Naive thymus-derived CD8-positive, alpha-beta T cell (primary cell): ENCODE measurements at regions not wholly inside any gene's neighbourhood (a gene's known extent, or its start where the extent isn't known, plus 50 kb on each side); places are given as distances from the start of the nearest gene placed in this dataset.
"Not testable (repeated sequence)": the region's sequence is repeated elsewhere in the genome, so short reads cannot be mapped to it uniquely, and the experiment has no call there.

Experiments used
- ATAC-seq, 2 donors: fragments of 150-1000 bp; cut with Tn5 transposase in 1 of 2; sonication (Bioruptor Pico), chemical (Tn5 transposase) in 1 of 2; 1 replicate in 1 of 2; 2 replicates in 1 of 2; pipeline ENCODE4 v1.10.0; 2021; ENCODE audit warnings: mild to moderate bottlenecking in 2 of 2, moderate library complexity in 2 of 2
- POLR2A ChIA-PET: fragments of 350-600 bp; sonication (Branson Sonifier 250); formaldehyde crosslinking; loops from one replicate; lab custom pipeline; 2021; ENCODE audit warnings: antibody characterized with exemption; lab: Charles Lee
- DNase-seq, 10 donors: peaks; one replicate each; pipeline versions ENCODE4 v3.0.0 to v3.0.0-alpha.2; 2020 to 2022
- H3K27ac Mint-ChIP-seq, 10 donors: one replicate each; pipeline ENCODE4 v1.8.0; 2020 to 2022; ENCODE audit warnings: mild to moderate bottlenecking in 10 of 10, mixed read lengths in 10 of 10, moderate library complexity in 4 of 10, inconsistent platforms in 1 of 10
- H3K27me3 Mint-ChIP-seq, 5 donors: one replicate each; pipeline ENCODE4 v1.8.0; 2021 to 2022; ENCODE audit warnings: mixed read lengths in 5 of 5
- H3K36me3 Mint-ChIP-seq, 3 donors: one replicate each; pipeline ENCODE4 v1.8.0; 2020 to 2022; ENCODE audit warnings: mixed read lengths in 3 of 3, mild to moderate bottlenecking in 2 of 3, inconsistent platforms in 1 of 3
- H3K4me1 Mint-ChIP-seq, 4 donors: one replicate each; pipeline ENCODE4 v1.8.0; 2021 to 2022; ENCODE audit warnings: mixed read lengths in 4 of 4
- H3K4me3 Mint-ChIP-seq, 10 donors: one replicate each; pipeline ENCODE4 v1.8.0; 2020 to 2022; ENCODE audit warnings: mild to moderate bottlenecking in 10 of 10, mixed read lengths in 10 of 10, moderate library complexity in 6 of 10, inconsistent platforms in 1 of 10
- H3K9me3 Mint-ChIP-seq, 9 donors: one replicate each; pipeline ENCODE4 v1.8.0; 2020 to 2022; ENCODE audit warnings: mixed read lengths in 9 of 9, mild to moderate bottlenecking in 3 of 9, inconsistent platforms in 1 of 9, moderate library complexity in 1 of 9

DNA sequence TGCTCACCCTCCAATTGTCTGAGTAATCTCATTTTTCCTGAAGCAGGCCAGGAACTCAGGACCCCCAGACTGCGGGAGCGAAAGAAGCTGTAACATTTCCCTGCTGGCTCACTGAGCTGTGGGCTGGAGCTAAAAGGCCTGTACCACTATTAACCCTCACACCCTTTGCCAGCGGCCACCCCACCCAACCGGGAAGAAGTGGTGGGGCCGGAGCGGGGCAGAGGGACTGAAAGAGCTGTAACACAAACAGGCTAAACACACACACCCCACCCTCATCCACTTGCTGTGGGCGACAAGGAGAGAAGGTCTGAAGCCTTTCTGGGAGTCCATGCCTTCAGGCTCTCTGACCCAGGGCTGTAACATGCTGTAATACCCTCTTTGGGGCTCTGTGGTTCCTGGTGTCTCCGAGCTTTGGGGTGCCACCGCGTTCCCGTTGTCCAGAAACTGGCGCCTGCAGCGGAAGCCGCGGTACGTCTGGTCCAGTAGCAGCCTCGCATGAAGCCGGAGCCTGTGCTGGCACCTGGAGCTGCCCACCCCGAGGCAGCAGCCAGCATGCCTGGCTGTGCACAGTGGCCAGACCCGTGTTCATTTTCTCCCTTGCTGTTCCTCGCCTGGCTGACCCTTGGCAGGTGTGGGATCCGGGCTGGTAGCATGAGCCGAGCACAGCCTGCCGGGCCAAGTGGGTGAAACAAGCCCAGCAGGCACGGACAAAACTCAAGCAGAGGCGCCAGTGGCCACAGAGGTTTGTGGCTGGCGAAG, 345.5 kb upstream of the MGAT4C start:
- Mint-ChIP-seq H3K4me1 (no peaks in the 10 kb centered on the region), H3K36me3 (no peaks in the 10 kb centered on the region), H3K9me3 (peaks cover 0 to 12% (median 4%) of the 10 kb centered on the region in 9 donors), H3K27ac (no peak overlapping the region), H3K27me3 (no peaks in the 10 kb centered on the region), H3K4me3 (no peak overlapping the region)
- ATAC-seq (no peak), DNase-seq (no peak)
- POLR2A ChIA-PET = no interaction called here

DNA sequence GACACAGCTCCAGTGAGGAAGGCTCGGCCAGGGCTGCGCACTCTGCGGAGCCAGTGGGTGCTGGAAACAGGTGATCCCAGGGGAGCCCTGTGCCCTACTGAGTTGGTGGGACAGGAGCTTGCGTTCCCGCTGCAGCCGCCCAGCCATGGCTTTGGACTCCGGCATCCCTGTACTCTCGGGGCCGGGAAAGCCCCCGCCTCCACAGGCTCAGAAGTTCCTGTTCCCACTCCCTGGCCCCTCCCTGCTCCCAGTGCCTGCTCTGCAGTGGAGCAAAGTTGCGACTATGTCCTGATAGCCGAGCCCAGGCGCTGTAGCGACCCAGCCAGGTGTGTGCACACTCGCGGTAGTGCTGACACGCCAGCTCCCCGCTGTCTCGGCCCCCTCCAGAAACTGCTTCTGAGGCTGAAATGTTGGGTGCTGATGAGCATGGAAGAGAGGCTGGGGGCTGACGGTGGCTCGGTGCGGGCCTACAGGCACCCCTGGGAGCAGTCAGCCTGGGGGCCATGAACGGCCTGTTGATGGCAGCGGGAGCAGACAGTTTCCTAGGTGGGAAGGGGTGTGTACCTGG, 344.6 kb upstream of the MGAT4C start:
- DNase-seq = no peak
- Mint-ChIP-seq H3K4me3 (no peak overlapping the region), H3K36me3 (no peaks in the 10 kb centered on the region), H3K4me1 (no peaks in the 10 kb centered on the region), H3K9me3 (peaks cover 0 to 12% (median 5%) of the 10 kb centered on the region in 9 donors), H3K27ac (no peak overlapping the region), H3K27me3 (no peaks in the 10 kb centered on the region)
- POLR2A ChIA-PET = no interaction called here
- no peak for ATAC-seq

DNA sequence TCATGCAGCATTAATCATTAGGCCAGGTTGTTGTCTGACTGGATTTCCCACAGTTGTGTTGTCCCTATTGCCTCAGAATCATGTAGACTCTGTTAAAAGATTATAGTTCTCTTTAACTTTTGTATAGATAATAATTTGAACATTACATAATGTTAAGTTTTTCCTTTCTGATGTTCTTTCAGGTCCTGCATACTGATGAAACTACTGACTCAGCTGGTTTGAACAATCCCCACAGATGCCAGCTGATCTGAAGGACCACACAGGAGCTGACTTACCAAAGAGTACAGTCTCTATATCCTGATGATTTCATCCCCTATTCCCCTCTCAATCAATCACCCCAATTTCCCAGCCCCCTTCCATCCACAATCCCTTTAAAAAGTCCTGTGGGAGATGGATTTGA, 341.2 kb upstream of the MGAT4C start:
- no peaks in the 10 kb centered on the region for H3K4me1 Mint-ChIP-seq
- POLR2A ChIA-PET = no interaction called here
- no peak overlapping the region for H3K4me3 Mint-ChIP-seq
- H3K27me3 Mint-ChIP-seq = no peaks in the 10 kb centered on the region
- ATAC-seq (peak in 1 of 2 donors; percentile 30), DNase-seq (no peak)
- peaks cover 0 to 12% (median 7%) of the 10 kb centered on the region in 9 donors for H3K9me3 Mint-ChIP-seq
- no peak overlapping the region for H3K27ac Mint-ChIP-seq
- no peaks in the 10 kb centered on the region for H3K36me3 Mint-ChIP-seq

DNA sequence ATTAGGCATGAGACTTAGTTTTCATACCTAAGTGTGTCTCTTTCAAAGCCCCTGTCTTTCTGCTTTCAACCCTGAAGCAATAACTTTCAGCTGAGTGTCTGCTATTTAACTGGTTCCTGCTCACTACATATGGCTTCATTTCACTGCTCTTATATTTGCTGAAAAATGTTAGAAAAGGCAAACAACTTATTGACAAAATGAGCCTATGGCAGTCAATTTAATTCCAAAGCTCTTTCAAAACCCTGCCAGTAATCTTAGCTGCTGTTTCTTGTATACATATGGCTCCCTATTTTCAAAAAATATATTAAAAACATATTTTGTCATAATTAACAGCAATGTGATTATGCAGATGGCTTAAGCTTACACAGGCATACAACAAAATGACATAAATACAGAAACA, 334.1 kb upstream of the MGAT4C start:
- DNase-seq (no peak), ATAC-seq (no peak)
- POLR2A ChIA-PET = no interaction called here
- H3K9me3 Mint-ChIP-seq = peaks cover 0 to 12% (median 0%) of the 10 kb centered on the region in 9 donors
- H3K4me1 Mint-ChIP-seq = no peaks in the 10 kb centered on the region
- no peaks in the 10 kb centered on the region for H3K36me3 Mint-ChIP-seq
- no peaks in the 10 kb centered on the region for H3K27me3 Mint-ChIP-seq
- H3K27ac Mint-ChIP-seq = no peak overlapping the region
- H3K4me3 Mint-ChIP-seq = no peak overlapping the region

DNA sequence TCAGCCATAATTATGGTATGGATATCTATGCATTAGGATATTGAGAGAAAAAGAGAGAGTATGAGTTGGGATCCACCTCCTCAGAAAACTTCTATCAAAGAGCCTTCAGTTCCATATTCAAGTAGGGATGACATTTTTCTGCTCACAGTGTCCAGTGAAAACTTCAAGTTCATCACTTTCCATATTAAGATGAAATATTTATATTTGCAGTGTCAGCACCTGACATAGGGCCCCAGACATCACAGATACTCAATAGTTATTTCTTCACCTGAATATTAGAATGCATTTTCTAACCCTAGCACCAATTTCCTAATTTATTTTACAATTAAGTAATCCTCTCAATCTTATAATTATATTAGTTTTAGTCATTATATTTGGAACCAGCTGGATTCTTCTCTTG, 318.0 kb upstream of the MGAT4C start:
- DNase-seq (no peak), ATAC-seq (no peak)
- no peaks in the 10 kb centered on the region for H3K27me3 Mint-ChIP-seq
- no peak overlapping the region for H3K27ac Mint-ChIP-seq
- H3K4me1 Mint-ChIP-seq = no peaks in the 10 kb centered on the region
- no peak overlapping the region for H3K4me3 Mint-ChIP-seq
- H3K9me3 Mint-ChIP-seq = peaks cover 0 to 43% (median 5%) of the 10 kb centered on the region in 9 donors
- no peaks in the 10 kb centered on the region for H3K36me3 Mint-ChIP-seq
- POLR2A ChIA-PET = no interaction called here

DNA sequence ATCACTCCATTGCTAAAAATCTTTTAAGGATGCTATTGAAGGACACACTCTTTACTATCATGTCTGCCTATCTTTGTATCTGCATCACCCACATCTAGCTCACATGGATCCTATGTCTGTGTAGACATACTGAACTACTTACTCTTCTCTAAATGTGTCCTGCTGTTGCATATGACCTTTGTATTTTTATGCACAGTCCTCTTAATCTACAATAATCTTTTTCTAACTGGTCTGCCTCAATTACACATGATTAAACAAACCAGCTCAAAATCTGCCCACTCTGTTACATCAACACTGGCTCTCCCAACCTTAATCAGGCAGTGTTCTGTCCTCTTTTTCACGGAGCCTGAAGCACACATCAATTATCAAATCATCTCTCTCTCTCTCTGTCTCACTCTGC, 316.3 kb upstream of the MGAT4C start:
- Mint-ChIP-seq H3K36me3 (no peaks in the 10 kb centered on the region), H3K9me3 (peaks cover 0 to 41% (median 9%) of the 10 kb centered on the region in 9 donors), H3K4me3 (no peak overlapping the region), H3K27me3 (no peaks in the 10 kb centered on the region), H3K27ac (no peak overlapping the region), H3K4me1 (no peaks in the 10 kb centered on the region)
- DNase-seq = no peak
- ATAC-seq = no peak
- POLR2A ChIA-PET = no interaction called here

DNA sequence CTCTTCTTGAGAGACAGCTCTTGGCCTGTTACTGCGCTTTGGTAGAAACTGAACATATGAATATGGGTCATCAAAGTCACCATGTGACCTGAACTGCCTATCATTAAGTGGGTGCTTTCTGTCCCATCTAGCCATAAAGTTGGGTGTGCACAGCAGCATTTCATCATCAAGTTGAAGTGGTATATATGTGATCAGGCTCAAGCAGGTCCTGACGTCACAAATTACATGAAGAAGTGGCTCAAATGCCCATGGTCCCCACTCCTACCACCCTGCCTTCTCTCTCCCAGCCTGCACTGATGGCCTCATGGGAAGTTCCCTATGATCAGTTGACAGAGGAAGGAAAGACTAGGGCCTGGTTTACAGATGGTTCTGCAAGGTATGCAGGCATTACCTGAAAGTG, 308.8 kb upstream of the MGAT4C start:
- Mint-ChIP-seq H3K9me3 (peaks cover 4 to 32% (median 15%) of the 10 kb centered on the region in 9 donors), H3K27me3 (no peaks in the 10 kb centered on the region), H3K4me1 (no peaks in the 10 kb centered on the region), H3K4me3 (no peak overlapping the region), H3K36me3 (peaks cover 0 to under 1% (median 0%) of the 10 kb centered on the region in 3 donors), H3K27ac (no peak overlapping the region)
- ATAC-seq (no peak), DNase-seq (no peak)
- POLR2A ChIA-PET = no interaction called here

DNA sequence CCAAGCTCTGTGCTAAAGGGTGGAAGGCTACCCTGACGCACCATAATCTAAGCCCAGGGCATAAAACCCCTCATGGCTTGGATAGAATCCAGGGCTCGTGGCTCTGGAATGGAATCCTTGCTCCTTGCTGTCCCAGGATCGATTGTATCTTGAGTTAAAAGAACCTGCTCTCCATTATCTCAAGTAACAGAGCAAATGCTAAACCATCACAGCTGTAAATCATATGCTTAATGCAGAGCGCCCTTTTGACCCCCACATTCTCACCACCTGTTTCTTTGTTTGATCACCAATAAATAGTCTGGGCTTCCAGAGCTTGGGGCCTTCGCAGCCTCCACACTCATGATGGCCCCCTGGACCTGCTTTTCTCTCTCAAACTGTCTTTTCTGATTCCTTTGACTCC, 299.3 kb upstream of the MGAT4C start:
- ATAC-seq, H3K36me3 Mint-ChIP-seq, H3K27me3 Mint-ChIP-seq, H3K4me3 Mint-ChIP-seq, DNase-seq, H3K27ac Mint-ChIP-seq, POLR2A ChIA-PET, H3K4me1 Mint-ChIP-seq: not testable (repeated sequence)
- H3K9me3 Mint-ChIP-seq = peaks cover 0 to 25% (median 10%) of the 10 kb centered on the region in 9 donors

DNA sequence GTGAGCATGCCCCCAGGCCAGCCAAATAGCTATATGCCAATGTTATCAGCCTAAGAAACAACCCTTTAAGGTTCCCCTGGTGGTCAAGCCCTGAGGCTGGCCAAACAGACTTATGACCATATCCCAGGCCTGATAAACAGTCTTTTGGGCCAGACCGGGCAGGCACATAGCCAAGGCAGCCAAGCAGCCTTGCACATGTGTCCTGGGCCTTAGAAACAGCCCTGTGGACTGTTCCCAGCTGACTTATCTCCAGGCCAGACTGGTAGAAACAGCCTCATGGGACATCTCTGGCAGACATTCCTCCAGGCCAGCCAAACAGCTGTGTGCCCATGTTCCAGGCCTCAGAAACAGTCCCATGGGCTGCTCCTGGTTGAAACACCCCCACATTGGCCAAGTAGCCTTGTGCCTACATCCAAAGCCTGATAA, 295.0 kb upstream of the MGAT4C start:
- no peaks in the 10 kb centered on the region for H3K4me1 Mint-ChIP-seq
- no peak for DNase-seq
- no peak for ATAC-seq
- peaks cover 0 to 9% (median 0%) of the 10 kb centered on the region in 9 donors for H3K9me3 Mint-ChIP-seq
- POLR2A ChIA-PET = no interaction called here
- no peaks in the 10 kb centered on the region for H3K27me3 Mint-ChIP-seq
- H3K27ac Mint-ChIP-seq = no peak overlapping the region
- no peak overlapping the region for H3K4me3 Mint-ChIP-seq
- H3K36me3 Mint-ChIP-seq = no peaks in the 10 kb centered on the region

DNA sequence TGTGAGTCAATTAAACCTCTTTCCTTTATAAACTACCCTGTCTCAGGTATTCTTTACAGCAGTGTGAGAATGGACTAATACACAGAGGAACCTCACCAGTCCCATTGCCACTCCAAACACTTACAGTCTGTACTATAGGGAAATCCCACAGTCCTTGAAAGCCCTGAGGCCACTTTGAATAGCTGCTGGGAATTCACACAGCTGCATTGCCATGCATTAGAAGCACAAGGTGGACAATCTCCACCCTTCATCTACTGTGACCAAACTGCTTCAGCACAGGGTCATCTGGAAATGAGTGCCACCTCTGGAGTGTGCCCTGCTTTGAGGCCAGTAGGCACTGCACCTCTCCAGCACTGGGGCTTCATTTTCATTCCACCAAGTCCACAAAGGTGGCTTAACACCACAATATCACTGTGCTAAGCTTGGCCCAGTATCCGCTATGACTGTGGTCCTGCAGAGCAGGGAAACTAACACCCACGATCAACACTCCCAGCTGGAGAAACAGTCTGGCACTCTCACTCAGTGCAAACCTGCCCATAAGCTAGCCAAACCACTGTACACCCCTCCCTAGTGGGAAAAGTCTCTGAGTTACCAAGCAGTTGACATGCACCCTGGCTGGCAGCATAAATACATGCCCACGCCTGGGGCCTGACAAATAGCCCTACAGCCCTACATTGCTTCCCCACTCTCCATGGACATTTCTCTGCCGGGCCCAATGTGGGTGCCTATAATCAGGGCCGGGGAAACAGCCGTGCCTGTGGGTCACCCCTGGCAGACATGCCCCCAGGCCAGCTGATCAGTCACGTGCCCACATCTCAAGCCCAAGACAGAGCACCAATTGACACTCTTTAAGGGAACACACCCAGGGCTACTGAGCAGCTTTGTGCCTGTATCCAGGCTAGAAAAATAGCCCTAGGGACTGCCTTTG, 294.3 kb upstream of the MGAT4C start:
- no peak overlapping the region for H3K27ac Mint-ChIP-seq
- POLR2A ChIA-PET = no interaction called here
- H3K9me3 Mint-ChIP-seq = peaks cover 0 to 9% (median 0%) of the 10 kb centered on the region in 9 donors
- no peak for DNase-seq
- no peaks in the 10 kb centered on the region for H3K27me3 Mint-ChIP-seq
- H3K36me3 Mint-ChIP-seq = no peaks in the 10 kb centered on the region
- ATAC-seq = no peak
- H3K4me1 Mint-ChIP-seq = no peaks in the 10 kb centered on the region
- no peak overlapping the region for H3K4me3 Mint-ChIP-seq

DNA sequence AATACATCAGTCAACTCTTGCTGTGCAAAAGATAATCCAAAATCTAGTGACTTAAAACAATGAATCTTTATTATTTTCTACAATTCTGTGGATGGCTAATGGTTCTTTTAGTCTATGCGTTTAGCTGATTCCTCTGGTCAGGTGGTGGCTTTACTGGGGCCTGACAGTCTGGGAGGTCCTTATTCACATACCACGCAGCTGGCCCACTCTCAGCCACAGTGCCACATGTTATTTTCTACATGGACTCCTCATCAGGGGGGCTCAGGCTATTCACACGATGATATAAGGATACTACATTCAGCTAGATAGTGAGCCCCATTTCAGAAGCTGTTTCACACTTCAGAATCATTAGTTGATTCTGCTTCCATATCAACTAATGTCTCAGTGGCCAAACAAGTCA, 287.5 kb upstream of the MGAT4C start:
- Mint-ChIP-seq H3K9me3 (peaks cover 0 to 9% (median 0%) of the 10 kb centered on the region in 9 donors), H3K36me3 (no peaks in the 10 kb centered on the region), H3K27me3 (no peaks in the 10 kb centered on the region), H3K4me1 (no peaks in the 10 kb centered on the region), H3K4me3 (no peak overlapping the region), H3K27ac (no peak overlapping the region)
- POLR2A ChIA-PET = no interaction called here
- ATAC-seq (no peak), DNase-seq (no peak)

DNA sequence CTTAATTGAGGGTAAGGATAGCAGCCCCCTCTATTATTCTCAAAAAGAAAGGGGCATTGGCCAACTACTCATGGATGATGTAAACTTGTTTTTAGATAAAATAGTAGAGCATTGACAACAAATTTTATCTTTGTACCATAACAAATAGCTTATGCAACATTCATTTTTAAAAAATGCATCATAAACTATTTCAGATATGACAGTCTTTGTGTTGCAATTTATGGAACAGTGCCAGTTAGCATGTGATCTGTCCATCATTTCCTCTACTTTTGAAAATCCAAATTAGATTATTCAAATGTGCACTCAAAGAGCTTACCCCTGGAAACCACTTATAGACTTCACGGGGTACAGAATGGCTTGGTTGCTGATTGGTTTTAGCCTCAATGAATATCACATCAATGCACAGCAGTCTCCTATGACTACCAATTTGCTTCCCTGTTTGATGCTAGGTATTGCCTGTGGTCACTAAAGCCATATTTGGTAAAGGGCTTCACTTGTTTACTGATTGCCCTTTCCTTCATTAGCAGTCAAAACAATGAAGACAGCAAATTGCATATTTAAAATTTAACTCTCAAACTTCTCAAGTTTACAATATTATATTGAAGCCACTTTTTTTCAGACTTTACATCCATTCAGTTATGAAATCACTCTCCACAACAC, 274.9 kb upstream of the MGAT4C start:
- Mint-ChIP-seq H3K9me3 (peaks cover 0 to 9% (median 4%) of the 10 kb centered on the region in 9 donors), H3K27ac (no peak overlapping the region), H3K4me1 (no peaks in the 10 kb centered on the region), H3K27me3 (no peaks in the 10 kb centered on the region), H3K36me3 (no peaks in the 10 kb centered on the region), H3K4me3 (no peak overlapping the region)
- POLR2A ChIA-PET = no interaction called here
- DNase-seq (no peak), ATAC-seq (no peak)
